Transverse colon (tissue), 4 donors: ENCODE measurements at regions not wholly inside any gene's neighbourhood (a gene's known extent, or its start where the extent isn't known, plus 50 kb on each side); places are given as distances from the start of the nearest gene placed in this dataset.

ENCODE experiments used
- DNase-seq: peaks from one replicate; pipeline ENCODE4 v3.0.0-alpha.2; 2019
- H3K27ac ChIP-seq, 4 donors: fragments of 200-600 bp; sonication (generic); 2 replicates each; pipeline ENCODE4 v1.5.1; 2016 to 2018; ENCODE audit warnings: inconsistent platforms in 4 of 4
- H3K27me3 ChIP-seq: fragments of 200-600 bp; sonication (generic); 2 replicates; pipeline ENCODE4 v1.5.1; 2017; ENCODE audit warnings: inconsistent platforms
- H3K36me3 ChIP-seq, 4 donors: fragments of 200-600 bp; sonication (generic); 2 replicates each; pipeline ENCODE4 v1.5.1; 2017 to 2019; ENCODE audit warnings: inconsistent platforms in 4 of 4
- H3K4me1 ChIP-seq, 4 donors: fragments of 200-600 bp; sonication (generic); 2 replicates each; pipeline ENCODE4 v1.5.1; 2017 to 2020; ENCODE audit warnings: inconsistent platforms in 4 of 4
- H3K4me3 ChIP-seq, 4 donors: fragments of 200-600 bp; sonication (generic); 1 replicate in 1 of 4; 2 replicates in 3 of 4; pipeline versions ENCODE4 v1.5.1 to v1.6.1; 2017 to 2019; ENCODE audit warnings: inconsistent platforms in 4 of 4
- H3K9me3 ChIP-seq, 2 donors: fragments of 200-600 bp; sonication (generic); 2 replicates each; pipeline ENCODE4 v1.5.1; 2017 to 2019; ENCODE audit warnings: inconsistent platforms in 2 of 2
- CTCF ChIP-seq, 5 experiments: fragments of 200-600 bp in 3 of 5; fragments of 450-650 bp in 2 of 5; sonication (generic) in 3 of 5; IDR thresholded peaks; 1 replicate in 2 of 5; 2 replicates in 3 of 5; pipeline ENCODE4 v1.5.1; 2016 to 2017; ENCODE audit warnings: antibody characterized with exemption in 5 of 5, inconsistent platforms in 3 of 5, mild to moderate bottlenecking in 2 of 5, moderate library complexity in 1 of 5
- EP300 ChIP-seq: sonication (generic); formaldehyde crosslinking; IDR thresholded peaks from one replicate; pipeline ENCODE4 v1.6.1; 2017; ENCODE audit warnings: antibody characterized with exemption, low read depth
- POLR2A ChIP-seq: fragments of 450-650 bp; IDR thresholded peaks from one replicate; pipeline ENCODE4 v1.6.1; 2016; ENCODE audit warnings: antibody characterized with exemption, mild to moderate bottlenecking, moderate library complexity
- POLR2AphosphoS5 ChIP-seq, 3 donors: sonication (generic); formaldehyde crosslinking; IDR thresholded peaks; one replicate each; pipeline ENCODE4 v1.6.1; 2016; ENCODE audit warnings: antibody characterized with exemption in 3 of 3
- WGBS, 2 donors: methylation state at CpG; one replicate each; pipeline ENCODE4 v1.1.5; 2018; ENCODE audit warnings: low coverage in 1 of 2; 5-methylcytosine and 5-hydroxymethylcytosine counted together
- in situ Hi-C, 4 donors: fragments of 200-750 bp; cut with MboI; loops; one replicate each; pipeline versions ENCODE4 v1.15.0 to v1.15.1; 2017; ENCODE audit warnings: low sequenced_read_pairs in 3 of 4, low pct_ligation_motif_present in 1 of 4, low pct_unique_long_range_greater_than_20kb in 1 of 4
- intact Hi-C: fragments of 100-400 bp; cut with DNase I; formaldehyde crosslinking; loops from one replicate; pipeline ENCODE4 v1.15.1; 2023; ENCODE audit warnings: low total_unique reads

GRCh38 chr20:22763257-22763906, 179.0 kb upstream of the FOXA2 start:
- 58% methylated on average over 9 of the region's 9 CpGs; no CpG with 5 or more reads in 1 of the 2 donors for WGBS, 2 donors

GRCh38 chr20:22768266-22769178, 184.2 kb upstream of the FOXA2 start:
- TF ChIP-seq POLR2AphosphoS5 (IDR thresholded peaks at IDR 0.05) (no peak), CTCF (IDR thresholded peaks at IDR 0.05) (no peak)
- no peak overlapping the region for H3K27ac ChIP-seq
- no peaks in the 10 kb centered on the region for H3K27me3 ChIP-seq
- no peaks in the 10 kb centered on the region for H3K9me3 ChIP-seq
- intact Hi-C loops = no loop called here
- whole genome bisulfite sequencing, 2 donors = 36 to 52% methylated on average over 5 to 11 of the region's 11 CpGs
- no peaks in the 10 kb centered on the region for H3K4me1 ChIP-seq
- in situ Hi-C loops = no loop called here
- no peak for DNase-seq
- no peaks in the 10 kb centered on the region for H3K36me3 ChIP-seq
- no peak overlapping the region for H3K4me3 ChIP-seq

More at GRCh38 chr20:22763257-22763906, 179.0 kb upstream of the FOXA2 start:
- Histone ChIP-seq H3K27ac (no peak overlapping the region), H3K9me3 (no peaks in the 10 kb centered on the region), H3K36me3 (no peaks in the 10 kb centered on the region), H3K4me1 (no peaks in the 10 kb centered on the region), H3K27me3 (no peaks in the 10 kb centered on the region), H3K4me3 (no peak overlapping the region)
- DNase-seq = no peak
- TF ChIP-seq CTCF (IDR thresholded peaks at IDR 0.05) (no peak), POLR2A (no peak), EP300 (no peak), POLR2AphosphoS5 (IDR thresholded peaks at IDR 0.05) (no peak)
- in situ Hi-C loops (no loop called here), intact Hi-C loops (no loop called here)

- H3K9me3 ChIP-seq = no peaks in the 10 kb centered on the region
- no peaks in the 10 kb centered on the region for H3K36me3 ChIP-seq
- H3K27me3 ChIP-seq = no peaks in the 10 kb centered on the region
- intact Hi-C loops = no loop called here
- DNase-seq = no peak
- TF ChIP-seq POLR2AphosphoS5 (IDR thresholded peaks at IDR 0.05) = no peak
- no peak for TF ChIP-seq POLR2A
- no peak for TF ChIP-seq EP300
- no peak for TF ChIP-seq CTCF (IDR thresholded peaks at IDR 0.05)
- no peak overlapping the region for H3K4me3 ChIP-seq
- in situ Hi-C loops = no loop called here
- H3K4me1 ChIP-seq = no peaks in the 10 kb centered on the region
- no peak overlapping the region for H3K27ac ChIP-seq
Observed at GRCh38 chr20:22770241-22770800, 185.9 kb upstream of the FOXA2 start.

- Histone ChIP-seq H3K36me3 (no peaks in the 10 kb centered on the region), H3K27me3 (no peaks in the 10 kb centered on the region), H3K4me1 (no peaks in the 10 kb centered on the region), H3K27ac (no peak overlapping the region), H3K4me3 (no peak overlapping the region), H3K9me3 (no peaks in the 10 kb centered on the region)
- intact Hi-C loops (no loop called here), in situ Hi-C loops (no loop called here)
- 81 to 92% methylated on average over 3 to 4 of the region's 5 CpGs for WGBS, 2 donors
- TF ChIP-seq POLR2AphosphoS5 (IDR thresholded peaks at IDR 0.05) (no peak), POLR2A (no peak), EP300 (no peak), CTCF (IDR thresholded peaks at IDR 0.05) (no peak)
- no peak for DNase-seq
Observed at GRCh38 chr20:22771706-22772105, 187.3 kb upstream of the FOXA2 start.
